A549 (cell line): ENCODE measurements at regions not wholly inside any gene's neighbourhood (a gene's known extent, or its start where the extent isn't known, plus 50 kb on each side); places are given as distances from the start of the nearest gene placed in this dataset.

ENCODE experiments used
- TF ChIP-seq, protein P1 (sequence below): fragments of >200 bp; sonication (Bioruptor Twin); formaldehyde crosslinking; IDR thresholded peaks from 3 replicates; pipeline ENCODE4 v1.5.1; 2016
- TF ChIP-seq, protein P2 (sequence below): fragments of 200-600 bp; sonication (generic); IDR thresholded peaks from 2 replicates; pipeline ENCODE4 v1.6.1; 2016; ENCODE audit warnings: antibody characterized with exemption, mild to moderate bottlenecking, moderate library complexity

DNA sequence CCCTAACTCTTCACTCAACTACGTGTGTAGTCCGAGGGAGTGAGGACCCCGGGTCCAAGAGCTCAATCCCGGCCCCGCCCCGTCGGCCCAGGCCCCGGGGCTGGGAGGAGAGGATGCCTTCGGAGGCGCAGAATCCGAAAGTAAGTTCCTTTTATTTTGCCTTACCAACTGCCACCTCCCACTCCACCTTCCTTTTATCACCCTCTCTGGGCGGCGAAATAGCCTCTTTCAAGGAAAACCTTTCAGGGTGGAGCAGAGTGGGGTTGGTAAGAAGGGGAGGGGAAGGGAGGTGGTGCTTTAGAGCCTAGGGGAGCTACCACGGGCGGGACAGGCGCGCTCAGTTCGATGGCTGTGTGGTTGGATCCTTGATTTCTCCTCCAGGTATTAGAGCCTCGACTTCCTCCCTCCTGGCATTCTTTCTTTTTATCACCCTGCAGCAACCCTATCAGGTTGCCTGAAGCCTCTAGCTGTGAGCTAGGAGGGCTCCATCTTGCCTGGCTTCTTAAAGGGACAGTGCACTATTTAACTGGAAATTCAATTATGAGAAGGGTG lies 191.2 kb downstream of the RRAGB start:
- TF ChIP-seq, protein P1, sequence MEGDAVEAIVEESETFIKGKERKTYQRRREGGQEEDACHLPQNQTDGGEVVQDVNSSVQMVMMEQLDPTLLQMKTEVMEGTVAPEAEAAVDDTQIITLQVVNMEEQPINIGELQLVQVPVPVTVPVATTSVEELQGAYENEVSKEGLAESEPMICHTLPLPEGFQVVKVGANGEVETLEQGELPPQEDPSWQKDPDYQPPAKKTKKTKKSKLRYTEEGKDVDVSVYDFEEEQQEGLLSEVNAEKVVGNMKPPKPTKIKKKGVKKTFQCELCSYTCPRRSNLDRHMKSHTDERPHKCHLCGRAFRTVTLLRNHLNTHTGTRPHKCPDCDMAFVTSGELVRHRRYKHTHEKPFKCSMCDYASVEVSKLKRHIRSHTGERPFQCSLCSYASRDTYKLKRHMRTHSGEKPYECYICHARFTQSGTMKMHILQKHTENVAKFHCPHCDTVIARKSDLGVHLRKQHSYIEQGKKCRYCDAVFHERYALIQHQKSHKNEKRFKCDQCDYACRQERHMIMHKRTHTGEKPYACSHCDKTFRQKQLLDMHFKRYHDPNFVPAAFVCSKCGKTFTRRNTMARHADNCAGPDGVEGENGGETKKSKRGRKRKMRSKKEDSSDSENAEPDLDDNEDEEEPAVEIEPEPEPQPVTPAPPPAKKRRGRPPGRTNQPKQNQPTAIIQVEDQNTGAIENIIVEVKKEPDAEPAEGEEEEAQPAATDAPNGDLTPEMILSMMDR, result no peak
- TF ChIP-seq, protein P2, sequence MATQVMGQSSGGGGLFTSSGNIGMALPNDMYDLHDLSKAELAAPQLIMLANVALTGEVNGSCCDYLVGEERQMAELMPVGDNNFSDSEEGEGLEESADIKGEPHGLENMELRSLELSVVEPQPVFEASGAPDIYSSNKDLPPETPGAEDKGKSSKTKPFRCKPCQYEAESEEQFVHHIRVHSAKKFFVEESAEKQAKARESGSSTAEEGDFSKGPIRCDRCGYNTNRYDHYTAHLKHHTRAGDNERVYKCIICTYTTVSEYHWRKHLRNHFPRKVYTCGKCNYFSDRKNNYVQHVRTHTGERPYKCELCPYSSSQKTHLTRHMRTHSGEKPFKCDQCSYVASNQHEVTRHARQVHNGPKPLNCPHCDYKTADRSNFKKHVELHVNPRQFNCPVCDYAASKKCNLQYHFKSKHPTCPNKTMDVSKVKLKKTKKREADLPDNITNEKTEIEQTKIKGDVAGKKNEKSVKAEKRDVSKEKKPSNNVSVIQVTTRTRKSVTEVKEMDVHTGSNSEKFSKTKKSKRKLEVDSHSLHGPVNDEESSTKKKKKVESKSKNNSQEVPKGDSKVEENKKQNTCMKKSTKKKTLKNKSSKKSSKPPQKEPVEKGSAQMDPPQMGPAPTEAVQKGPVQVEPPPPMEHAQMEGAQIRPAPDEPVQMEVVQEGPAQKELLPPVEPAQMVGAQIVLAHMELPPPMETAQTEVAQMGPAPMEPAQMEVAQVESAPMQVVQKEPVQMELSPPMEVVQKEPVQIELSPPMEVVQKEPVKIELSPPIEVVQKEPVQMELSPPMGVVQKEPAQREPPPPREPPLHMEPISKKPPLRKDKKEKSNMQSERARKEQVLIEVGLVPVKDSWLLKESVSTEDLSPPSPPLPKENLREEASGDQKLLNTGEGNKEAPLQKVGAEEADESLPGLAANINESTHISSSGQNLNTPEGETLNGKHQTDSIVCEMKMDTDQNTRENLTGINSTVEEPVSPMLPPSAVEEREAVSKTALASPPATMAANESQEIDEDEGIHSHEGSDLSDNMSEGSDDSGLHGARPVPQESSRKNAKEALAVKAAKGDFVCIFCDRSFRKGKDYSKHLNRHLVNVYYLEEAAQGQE, result no peak
